ENCODE measurements at regions not wholly inside any gene's neighbourhood (a gene's known extent, or its start where the extent isn't known, plus 50 kb on each side); places are given as distances from the start of the nearest gene placed in this dataset.
A peak's percentile ranks its signal among the peaks of the same experiment; 100 is the strongest.

DNA sequence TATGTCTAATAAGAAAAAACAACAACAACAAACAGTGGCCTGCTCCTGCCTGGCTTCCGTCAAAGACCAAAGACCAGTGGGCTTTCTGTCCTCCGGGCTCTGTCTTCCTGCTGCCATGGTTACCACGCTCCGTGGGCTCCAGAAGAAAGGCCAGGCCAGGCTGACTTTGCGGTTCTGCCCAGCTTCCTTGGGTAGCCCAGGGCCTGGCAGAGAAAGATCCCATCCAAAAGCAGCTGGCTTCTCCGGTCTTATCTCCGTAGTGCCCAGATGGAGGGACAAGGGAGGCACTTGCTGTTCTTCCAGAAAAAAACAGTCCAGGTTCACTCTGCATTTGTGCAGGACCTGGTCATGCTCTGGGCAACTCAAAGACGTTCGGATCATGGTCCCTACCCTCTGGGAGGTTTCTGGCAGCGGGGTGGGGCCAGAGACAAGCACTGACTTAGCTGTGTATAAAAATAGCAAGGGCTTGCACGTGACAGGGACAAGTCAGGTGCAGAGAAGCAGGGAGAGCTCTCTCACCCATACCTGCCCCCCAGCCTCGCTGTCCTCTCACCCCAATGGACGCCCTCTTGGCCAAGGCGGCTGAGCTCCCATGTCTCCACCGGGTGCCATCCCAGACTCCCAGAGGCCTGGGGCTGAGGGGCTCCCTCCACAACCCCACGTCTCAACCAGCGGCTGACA lies 212.2 kb downstream of the C9orf50 start:
- no peak for DNase-seq

DNA sequence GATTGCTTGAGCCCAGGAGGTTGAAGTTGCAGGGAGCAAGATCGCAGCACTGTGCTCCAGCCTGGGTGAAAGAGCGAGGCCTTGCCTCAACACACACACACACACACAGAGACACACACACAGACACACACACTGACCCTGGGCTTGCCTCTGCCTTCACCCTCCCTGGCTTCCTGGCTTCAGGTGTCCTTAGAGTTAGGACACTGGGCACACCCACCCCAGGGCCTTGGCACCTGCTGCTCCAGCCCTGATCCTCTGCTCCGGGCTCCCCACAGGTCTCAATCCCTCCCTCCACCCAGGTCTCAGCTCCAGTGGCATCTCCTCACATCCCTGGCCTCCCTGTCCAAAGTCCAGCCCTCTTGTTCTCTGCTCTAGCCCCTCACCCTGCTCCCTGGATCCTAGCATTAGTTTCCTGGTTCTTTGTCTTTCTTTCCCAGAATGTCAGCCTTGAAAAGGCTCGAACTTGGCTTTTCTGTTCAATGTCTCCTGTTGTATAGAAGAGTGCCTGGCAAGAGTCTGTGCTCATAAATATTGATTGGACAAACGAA lies 212.9 kb downstream of the C9orf50 start:
- no peak for DNase-seq

DNA sequence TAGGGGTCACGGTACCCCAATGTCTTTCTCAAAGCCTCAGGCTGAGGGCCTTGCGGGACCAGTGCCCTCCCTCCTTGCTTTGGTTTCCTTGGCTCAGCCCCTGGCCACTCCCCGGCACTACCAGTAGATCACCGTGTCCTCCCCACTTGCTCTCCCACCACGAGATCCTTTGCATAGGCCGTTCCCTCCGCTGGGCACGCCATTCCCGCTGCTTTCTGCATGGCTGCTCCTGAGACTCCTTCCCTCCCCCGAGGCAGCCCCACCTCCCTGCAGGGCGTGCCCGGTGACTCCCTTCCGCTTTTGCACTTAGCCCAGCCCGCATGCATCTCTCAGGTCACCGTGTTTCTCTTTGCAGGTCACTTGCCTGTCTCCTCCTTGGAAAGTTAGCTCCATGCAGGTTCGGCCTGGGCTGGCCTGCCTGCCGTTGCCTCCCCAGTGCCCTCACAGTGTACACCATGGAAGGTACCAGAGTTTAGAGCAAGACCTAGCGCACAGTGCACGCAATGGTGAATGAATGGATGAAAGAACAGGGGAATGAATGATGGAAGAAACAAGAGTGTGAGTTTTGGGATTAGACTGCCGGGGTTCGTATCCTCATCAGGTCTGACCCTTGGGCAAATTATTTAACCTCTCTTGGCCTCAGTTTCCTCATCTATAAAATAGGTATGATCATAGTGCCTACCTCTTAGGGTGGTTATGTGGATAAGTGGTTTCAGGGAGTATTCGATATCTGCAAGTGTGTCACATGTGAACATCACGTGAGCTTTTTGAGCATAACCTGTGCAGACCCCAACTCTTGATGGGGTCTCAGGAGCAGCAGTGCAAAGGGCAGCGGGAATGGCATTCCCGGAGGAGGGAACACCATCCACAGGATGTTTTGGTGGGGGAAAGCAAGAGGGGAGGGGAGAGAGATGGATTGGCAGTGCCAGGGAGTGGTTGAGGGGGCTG lies 214.3 kb downstream of the C9orf50 start:
- peak; percentile 49 for DNase-seq

DNA sequence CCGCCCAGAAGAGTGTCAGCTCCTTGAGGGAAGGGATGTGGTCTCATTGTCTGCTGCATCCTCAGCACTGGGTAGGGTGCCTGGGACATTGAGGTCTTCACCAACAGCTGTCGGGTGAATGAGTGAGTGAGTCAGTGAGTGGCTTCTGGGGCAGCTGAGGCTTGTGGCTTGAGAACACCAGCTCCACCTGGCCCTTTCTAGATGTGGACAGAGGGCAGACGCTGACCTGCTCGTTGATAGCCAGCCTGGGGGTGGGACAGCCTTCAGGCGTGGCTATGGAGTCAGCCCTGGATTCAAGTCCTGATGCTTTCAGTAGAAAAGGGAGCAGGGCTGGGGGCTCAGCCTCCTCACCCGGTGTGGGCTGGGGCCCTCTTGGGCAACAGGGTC lies 215.1 kb downstream of the C9orf50 start:
- no peak for DNase-seq

DNA sequence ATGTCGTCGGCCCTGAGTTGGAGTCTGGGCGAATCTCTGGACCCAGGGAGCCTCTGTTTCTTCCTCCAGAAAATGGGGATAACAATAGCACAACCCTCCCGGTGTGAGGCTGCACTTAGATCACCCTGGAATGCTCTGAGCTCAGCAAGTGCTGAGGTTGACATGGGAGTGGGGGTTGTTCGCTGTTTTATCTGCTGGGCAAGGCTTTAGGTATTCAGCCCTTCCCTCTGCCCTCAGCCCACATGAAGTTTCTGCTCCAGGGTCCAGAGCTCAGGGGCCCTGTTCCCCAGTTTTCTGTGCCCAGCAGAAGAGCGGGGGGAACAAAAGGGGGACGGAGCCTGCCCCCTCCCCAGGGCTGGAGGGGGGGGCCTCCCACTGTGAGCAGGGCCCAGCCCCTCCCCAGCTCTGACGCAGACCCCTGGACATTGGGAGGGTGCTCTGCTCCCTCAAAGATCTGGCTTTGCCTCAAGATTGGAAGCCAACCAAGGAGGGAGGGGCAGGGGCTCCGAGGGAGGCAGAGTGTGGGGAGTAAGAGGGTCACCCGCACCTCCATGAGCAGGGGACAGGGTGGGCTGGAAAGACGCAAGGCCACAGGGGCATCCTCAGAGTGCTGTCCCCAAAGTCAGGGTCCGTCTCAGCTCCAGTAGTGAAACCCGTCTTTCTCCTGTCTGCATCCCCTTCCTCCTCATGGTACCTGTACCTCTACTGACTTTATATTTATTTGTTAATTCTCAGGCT lies 215.6 kb downstream of the C9orf50 start:
- no peak for DNase-seq

DNA sequence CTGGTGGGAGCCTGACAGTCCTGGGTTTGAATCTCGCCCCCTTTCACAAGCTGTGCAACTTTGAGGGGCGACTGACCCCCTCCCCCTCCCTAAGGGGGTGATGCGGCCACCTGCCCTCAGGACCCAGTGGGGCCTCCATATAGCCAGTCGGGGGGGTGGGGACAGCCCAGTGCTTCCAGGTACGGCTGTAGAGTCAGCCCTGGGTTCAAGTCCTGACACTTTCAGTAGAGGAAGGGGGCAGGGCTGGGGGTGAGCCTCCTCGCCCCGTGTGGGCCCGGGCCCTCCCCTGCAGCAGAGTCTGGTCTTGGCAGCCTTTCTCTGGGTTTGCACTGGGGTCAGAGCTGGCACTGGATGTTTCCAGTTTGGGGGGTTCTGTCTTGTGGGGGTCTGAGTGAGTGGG lies 216.3 kb downstream of the C9orf50 start:
- DNase-seq: no peak

DNA sequence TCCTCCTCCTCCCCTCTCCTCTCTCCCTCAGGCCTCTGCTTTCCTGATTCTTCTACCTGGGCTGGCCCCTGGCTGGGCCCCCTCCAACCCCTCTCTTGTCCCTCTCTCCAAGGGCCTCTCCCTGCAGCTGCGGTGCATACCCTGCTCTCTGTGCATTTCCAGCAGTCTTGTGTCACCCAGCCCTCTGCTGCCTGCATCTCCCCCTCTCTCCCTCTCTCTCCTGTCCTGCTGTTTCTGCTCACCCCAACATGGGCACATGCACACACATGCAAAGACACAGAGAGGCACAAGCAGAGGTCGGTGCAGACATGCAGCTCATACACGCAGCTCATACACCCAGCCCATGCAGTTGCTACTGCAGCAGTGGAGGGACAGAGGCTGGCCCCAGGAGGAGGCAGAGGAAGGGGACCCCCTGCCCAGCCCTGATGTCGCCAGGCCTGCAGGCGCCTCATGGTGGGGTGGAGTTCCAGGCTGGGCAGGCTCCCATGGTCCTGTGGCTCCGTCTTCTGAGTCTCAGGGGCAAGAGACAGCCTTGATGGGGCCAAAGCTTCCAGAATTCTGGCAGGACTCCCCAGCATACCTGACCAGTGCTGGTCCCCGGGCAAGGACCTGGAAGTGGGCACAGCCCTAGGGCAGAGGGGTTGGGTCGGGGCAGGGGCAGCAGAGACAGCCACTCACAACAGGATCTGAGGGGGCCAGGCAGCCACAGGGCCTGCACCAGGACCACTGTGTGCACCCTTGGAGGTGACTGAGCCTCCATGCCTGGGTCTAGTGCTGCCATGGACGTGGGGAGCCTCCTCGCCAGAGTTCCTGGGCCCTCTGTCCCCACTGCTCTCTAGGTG lies 216.9 kb downstream of the C9orf50 start:
- no peak for DNase-seq

DNA sequence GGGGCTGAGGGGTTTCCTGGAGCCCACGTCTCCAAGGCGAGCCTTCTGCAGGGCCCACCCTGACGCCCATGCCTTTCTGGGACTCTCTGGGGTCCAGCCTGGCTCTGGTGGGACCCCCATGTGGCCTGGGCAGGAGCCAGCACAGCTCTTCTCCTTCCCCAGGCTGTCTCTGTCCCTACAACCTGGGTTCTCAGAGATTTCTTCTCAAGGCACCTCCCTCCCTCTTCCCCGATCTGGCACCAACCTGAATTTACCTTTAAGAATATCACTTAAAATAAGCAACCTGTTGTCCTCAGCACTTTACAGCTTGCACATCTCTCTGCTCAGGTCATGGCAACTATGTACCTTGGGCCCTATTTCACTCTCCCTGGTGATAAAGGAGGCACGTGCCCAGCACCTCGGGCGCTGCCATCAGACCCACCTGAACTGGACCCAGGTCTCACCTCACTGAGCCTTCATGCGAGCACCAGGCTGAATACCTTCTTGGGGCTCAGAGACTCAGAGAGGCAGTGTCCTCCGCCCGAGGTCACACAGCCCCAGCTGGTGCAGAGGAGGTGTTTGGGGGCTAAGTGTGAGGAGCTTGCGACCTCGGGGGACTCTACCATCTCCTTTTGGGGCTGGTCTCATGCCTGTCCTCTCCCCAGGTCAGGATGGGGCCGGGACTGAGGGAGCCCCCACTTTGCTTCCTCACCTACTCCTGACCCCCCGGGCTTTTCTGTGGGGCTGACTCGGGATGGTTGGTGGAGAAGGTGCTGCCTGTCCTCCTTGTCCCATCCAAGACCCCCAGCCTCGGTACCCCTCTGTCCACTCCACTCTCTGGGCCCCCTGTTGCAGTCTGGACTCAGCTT lies 217.7 kb downstream of the C9orf50 start:
- no peak for DNase-seq

DNA sequence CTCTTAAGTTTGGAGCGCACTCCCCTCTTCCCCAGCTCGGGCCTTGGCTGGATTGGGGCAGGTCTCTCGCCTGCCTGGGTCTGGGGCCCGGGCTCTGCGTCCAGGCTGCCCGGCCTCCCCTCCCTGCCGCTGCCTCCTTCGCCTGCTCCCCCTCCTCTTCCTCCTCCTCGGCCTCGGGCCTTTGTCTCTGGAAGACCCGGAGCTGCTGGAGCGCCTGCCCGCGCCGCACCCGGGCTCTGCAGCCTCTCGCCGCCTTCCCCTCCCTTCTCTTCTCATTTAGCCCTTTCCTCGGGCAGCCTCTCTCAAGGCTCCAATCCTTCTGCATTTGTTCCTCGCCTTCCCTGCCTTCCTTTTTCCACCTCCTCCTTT lies 218.5 kb downstream of the C9orf50 start:
- no peak for DNase-seq

DNA sequence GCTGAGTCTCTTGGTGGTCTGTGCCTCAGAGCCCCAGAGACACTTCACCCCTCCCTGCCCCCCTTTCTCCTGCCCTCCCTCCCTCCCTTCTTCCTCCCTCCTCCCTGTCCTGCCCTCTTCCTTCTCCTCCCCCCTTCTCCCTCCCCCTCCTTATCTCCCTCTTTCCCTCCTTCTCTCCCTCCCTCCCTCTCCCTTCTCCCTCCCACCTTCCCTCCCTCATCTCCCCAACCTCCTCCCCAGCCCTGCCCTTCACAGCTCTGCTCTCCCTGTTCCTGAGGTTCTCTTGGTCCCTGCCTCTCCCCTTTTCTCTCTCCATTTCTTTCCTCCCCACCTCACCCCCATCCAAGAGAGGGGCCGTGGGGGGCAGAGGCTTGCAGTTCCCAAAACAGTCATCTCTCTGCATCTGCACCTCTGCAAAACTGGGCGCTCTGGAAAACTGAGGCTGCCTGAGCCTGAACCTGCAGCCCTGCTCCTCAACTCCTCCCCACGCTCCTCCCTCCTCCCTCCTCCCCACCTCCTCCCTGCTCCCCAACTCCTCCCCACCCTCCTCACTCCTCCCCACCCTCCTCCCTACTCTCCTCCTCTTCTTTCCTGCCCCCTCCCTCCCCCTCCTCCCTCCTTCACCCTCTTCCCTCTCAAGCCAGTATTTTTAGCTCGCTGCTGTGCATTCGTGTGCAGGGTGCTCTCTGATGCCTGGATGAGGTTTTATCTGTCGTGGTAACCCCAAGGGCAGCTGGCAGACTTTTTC lies 219.1 kb downstream of the C9orf50 start:
- DNase-seq: peak; percentile 7

DNA sequence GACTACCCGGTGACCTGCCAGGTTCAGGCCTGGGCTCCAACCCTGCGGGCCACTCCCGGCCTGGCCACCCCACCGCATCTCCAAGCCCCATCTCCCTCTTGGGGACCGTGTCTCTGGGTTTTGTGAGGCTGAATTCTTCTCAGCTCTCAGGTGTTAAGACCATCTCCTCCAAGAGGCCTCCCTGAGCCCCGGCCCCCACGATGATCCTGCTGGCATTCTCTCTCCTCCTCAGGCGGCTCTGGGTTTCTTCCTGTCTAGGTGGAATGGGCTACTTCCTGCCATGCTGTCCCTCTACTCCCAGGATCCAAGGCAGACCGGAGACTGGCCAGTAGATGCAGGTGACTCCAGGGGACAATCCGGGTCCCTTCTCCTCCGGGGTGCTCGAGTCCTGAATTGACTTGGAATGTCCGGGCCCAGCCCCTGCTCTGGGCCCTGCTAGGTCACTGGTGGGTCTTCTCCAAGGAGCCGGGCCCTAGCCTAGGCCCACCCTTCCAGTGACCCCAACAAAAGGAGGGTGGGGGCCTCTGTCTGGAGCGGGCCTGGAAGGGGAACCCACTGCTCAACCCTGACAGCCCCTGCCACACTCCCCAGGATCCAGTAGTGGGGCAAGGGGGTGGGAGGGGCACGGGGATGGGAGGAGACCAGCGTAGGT lies 219.8 kb downstream of the C9orf50 start:
- DNase-seq: no peak

DNA sequence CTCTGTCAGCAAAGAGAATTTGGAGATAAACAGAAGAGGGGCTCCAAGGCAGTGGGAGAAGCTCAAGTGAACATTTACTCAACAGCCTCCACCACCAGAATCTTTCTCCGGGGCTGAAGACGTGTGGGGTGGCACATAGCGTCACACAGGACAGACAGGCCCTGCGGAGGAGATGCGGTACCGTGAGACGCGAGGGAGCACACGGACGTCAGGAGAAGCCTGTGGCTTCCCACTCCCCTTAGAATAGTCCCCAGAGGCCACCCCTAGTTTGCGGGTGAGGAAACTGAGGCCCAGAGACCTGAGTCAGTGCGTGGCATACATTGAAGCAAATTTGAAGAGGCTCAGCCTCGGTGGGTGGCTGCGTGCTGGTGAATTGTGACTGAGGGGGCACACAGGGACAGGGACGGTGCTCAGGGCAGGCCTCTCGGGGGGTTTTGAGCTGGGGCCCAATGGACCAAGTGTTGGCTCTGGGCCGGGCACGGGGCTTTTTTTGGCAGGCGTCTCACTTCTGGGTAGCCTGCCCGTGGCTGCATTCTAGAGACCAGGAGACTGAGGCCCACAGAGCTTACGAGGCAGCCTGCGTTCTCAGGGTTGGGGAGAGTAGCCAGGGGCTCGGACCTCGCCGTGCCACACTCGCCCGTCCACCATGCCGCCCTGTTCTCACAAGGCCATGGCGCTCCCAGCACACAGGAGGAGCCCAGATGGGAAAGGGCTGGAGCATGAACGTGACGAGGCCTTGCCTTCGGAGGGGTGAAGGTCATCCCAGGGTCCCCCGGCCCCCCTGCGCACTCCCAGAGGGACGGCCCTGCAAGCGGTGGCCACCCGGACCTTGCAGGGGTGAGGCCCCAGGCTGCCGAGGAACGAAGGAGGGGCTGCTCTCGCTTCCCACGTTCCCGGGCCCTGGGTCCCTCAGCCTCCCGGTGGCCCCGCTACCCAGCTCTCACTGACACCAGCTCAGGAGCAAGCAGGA lies 220.6 kb downstream of the C9orf50 start:
- no peak for DNase-seq

DNA sequence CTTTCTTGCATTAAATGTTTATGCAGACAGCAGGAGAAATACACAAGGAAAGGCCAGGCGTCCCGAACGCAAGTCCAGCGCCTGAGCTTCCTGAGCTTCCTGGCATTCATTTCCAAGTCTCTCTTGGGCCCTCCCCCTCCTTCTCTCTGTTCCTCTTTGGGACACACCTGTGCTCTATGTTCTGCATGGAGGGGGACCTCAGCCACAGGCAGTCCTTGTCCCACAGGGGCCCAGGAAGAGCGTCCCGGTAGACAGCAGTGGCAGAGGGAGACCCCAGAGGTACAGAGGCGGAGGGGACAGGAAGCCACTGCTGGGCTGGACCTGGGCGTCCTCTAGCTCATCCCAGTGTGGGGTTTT lies 221.3 kb downstream of the C9orf50 start:
- no peak for DNase-seq

DNA sequence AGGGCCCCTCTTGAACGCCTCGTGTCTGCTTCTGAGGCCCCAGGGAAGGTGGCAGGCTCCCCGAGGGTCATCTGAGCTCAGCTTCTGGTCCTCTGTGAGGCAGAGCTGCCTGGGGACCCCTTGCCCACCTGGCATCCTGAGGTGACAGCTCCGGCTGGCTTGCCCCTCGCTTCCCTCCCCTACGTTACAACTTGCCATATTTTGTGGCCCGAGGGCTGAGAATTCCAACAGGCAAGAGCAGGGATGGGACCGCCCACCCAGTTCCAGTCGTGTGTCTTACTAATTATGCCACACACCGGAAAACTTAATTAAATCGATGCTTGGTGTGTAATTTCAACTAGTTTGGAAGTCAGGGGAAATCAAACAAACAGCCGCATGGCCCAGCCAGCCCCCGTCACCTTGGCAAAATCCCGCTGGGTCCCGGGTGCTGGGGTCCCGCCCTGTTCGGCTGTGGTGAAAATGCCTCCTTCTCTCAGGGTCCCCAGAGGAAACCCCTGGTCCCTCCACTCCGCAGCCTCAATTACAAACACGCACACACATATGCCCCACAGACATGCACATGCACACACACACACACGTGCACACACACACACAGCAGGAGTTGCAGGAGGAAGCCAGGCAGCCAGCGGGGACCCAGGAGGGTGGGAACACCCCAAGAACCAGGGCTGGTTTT lies 221.0 kb upstream of the IER5L start:
- no peak for DNase-seq

DNA sequence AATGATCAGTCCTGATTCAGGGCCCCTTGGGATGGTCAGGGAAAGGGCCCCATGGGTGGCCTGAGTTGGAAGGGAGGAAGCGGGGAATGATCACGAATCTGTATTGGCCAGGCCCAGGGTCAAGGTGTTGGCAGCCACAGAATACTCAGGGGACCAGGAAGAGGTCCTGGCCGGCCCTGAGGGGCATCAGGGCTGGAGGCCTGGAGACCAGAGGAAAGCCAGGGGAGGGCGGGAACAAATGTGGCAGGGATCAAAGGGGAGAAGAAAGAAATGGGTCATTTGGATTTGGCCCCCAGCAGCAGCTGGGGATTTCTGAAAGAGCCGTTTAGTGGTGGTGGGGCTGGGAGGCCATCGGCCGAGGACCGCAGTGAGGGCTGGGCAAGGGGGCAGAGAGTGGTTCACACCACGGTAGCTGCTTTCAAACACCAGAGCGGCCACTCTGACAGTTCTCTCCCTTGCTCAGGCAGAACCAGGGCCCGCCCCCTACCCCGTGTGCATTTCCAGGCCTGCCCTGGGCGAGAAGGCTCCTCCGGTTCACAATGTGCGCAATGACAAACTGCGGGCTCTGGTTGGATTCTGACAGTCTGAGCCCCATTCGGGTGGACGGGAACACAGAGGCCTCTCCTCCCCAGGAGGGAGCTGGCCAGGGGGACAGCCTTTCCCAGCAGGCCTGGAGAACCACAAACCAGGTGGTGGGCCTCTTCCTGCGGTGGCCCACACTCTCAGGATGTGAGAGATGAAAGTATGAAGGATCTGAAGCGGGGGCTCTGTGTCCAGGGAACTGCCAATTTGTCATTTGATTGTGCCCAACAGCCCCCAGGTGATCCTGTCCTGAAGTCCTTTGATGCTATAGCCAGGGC lies 220.3 kb upstream of the IER5L start:
- DNase-seq: no peak

DNA sequence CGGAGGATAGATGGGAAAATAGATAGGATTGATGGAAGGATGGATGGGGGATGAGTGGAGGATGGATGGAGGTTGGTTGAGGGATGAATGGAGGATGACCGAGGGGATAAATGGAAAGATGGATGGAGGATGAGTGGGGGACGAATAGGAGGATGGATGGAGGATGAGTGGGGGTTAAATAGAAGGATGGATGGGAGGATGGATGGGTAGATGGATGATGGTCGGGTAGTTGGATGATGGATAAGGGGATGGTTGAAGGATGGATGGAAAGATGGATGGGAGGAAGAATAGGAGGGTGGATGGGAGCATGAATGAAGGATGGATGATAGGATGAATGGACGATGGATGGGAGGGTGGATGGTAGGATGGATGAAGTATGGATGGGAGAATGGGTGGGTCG lies 219.3 kb upstream of the IER5L start:
- DNase-seq: no peak

DNA sequence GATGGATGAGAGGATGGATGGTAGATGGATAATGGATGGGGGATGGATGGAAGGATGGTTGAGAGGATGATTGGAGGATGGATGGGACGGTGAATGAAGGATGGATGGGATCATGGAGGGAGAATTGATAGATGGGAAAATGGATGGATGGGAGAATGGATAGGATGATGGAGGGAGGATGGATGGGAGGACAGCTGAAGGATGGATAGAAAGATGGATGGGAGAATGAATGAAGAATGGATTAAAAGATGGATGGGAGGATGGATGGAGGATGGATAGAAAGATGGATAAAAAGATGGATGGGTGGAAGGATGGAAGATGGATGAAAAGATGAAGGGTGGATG lies 218.3 kb upstream of the IER5L start:
- no peak for DNase-seq

All from hematopoietic multipotent progenitor cell treated with erythropoietin and hydrocortisone succinate and interleukin-3 and kit ligand, for 8 days (in vitro differentiated cells).